C4-2B (cell line): ENCODE measurements at regions not wholly inside any gene's neighbourhood (a gene's known extent, or its start where the extent isn't known, plus 50 kb on each side); places are given as distances from the start of the nearest gene placed in this dataset.

Experiments
- CTCF ChIP-seq: fragments of 450-650 bp; conservative IDR thresholded peaks from 2 replicates; pipeline ENCODE4 v1.5.1; 2017; ENCODE audit warnings: mild to moderate bottlenecking
- ZFX ChIP-seq: fragments of 450-650 bp; IDR thresholded peaks from 2 replicates; pipeline ENCODE4 v1.6.1; 2017

- no peak for TF ChIP-seq CTCF
- no peak for TF ChIP-seq ZFX
Measured at GRCh38 chr5:90084342-90084741, 325.2 kb downstream of the CETN3 start.
